H4 (cell line): ENCODE measurements at regions not wholly inside any gene's neighbourhood (a gene's known extent, or its start where the extent isn't known, plus 50 kb on each side); places are given as distances from the start of the nearest gene placed in this dataset.
"Not testable (repeated sequence)": the region's sequence is repeated elsewhere in the genome, so short reads cannot be mapped to it uniquely, and the experiment has no call there.

Source experiments
- DNase-seq: peaks from one replicate; pipeline ENCODE4 v3.0.0-alpha.2; 2015; ENCODE audit warnings: low spot score

GRCh38 chr17:6893382-6894205, 62.1 kb upstream of the TEKT1 start:
- DNase-seq: no peak

GRCh38 chr17:6894206-6894528, 62.6 kb upstream of the TEKT1 start:
- no peak for DNase-seq

- no peak for DNase-seq
These were observed 69.6 kb upstream of the TEKT1 start for GRCh38 chr17:6901086-6901485.

- no peak for DNase-seq
These were observed 71.9 kb upstream of the TEKT1 start for GRCh38 chr17:6903326-6903900.

- no peak for DNase-seq
These were observed 77.3 kb upstream of the TEKT1 start for GRCh38 chr17:6908807-6909206.

GRCh38 chr17:6910987-6911603, 79.6 kb upstream of the TEKT1 start:
- peak; percentile 14 for DNase-seq

- no peak for DNase-seq
These were observed 80.9 kb upstream of the TEKT1 start for GRCh38 chr17:6912110-6913051.

- no peak for DNase-seq
These were observed 82.0 kb upstream of the ALOX12 start for GRCh38 chr17:6913608-6914443.

GRCh38 chr17:6914711-6915110, 81.1 kb upstream of the ALOX12 start:
- no peak for DNase-seq

- DNase-seq: no peak
These were observed 80.2 kb upstream of the ALOX12 start for GRCh38 chr17:6915620-6916019.

GRCh38 chr17:6919158-6919557, 76.7 kb upstream of the ALOX12 start:
- DNase-seq: no peak

- DNase-seq: no peak
These were observed 72.5 kb upstream of the ALOX12 start for GRCh38 chr17:6923385-6923784.

GRCh38 chr17:6924208-6924607, 71.6 kb upstream of the ALOX12 start:
- no peak for DNase-seq

- no peak for DNase-seq
These were observed 69.2 kb upstream of the ALOX12 start for GRCh38 chr17:6926667-6927066.

GRCh38 chr17:6927290-6928126, 68.3 kb upstream of the ALOX12 start:
- DNase-seq: no peak

- no peak for DNase-seq
These were observed 67.7 kb upstream of the ALOX12 start for GRCh38 chr17:6928193-6928592.

GRCh38 chr17:6930749-6931148, 65.1 kb upstream of the ALOX12 start:
- DNase-seq: no peak

GRCh38 chr17:6934544-6934943, 61.3 kb upstream of the ALOX12 start:
- not testable (repeated sequence) for DNase-seq

- DNase-seq: no peak
These were observed 59.4 kb upstream of the ALOX12 start for GRCh38 chr17:6936370-6937028.

- no peak for DNase-seq
These were observed 57.2 kb upstream of the ALOX12 start for GRCh38 chr17:6938637-6939036.
